ENCODE measurements at regions not wholly inside any gene's neighbourhood (a gene's known extent, or its start where the extent isn't known, plus 50 kb on each side); places are given as distances from the start of the nearest gene placed in this dataset.

DNA sequence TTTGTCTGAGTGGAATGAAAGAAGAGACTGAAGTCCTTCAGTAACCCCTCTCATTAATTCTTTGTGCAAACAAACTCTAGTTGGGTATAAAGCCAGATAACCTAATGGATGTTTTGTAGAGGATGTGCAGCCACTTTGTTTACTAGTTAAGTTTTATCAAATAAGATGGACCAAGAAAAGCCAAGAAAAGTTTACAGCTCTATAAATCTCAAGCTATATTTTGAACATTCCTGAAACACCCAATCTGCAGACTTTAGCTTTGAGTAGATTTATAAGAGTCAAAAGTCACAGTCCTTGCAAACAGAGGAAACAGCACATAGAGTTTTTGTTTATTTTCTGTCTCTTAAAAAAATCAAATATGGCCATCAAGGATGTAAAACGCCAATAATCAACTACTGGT, 452.9 kb downstream of the SPRY1 start:
- TF ChIP-seq, protein P1, sequence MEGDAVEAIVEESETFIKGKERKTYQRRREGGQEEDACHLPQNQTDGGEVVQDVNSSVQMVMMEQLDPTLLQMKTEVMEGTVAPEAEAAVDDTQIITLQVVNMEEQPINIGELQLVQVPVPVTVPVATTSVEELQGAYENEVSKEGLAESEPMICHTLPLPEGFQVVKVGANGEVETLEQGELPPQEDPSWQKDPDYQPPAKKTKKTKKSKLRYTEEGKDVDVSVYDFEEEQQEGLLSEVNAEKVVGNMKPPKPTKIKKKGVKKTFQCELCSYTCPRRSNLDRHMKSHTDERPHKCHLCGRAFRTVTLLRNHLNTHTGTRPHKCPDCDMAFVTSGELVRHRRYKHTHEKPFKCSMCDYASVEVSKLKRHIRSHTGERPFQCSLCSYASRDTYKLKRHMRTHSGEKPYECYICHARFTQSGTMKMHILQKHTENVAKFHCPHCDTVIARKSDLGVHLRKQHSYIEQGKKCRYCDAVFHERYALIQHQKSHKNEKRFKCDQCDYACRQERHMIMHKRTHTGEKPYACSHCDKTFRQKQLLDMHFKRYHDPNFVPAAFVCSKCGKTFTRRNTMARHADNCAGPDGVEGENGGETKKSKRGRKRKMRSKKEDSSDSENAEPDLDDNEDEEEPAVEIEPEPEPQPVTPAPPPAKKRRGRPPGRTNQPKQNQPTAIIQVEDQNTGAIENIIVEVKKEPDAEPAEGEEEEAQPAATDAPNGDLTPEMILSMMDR (IDR thresholded peaks at IDR 0.05; ENCODE audit: control extremely low read depth, extremely low read depth, low read depth, missing control alignments), result no peak
- no peak for DNase-seq (ENCODE audit: extremely low spot score)
- POLR2A ChIA-PET, result no interaction called here
- CTCF ChIA-PET, result no interaction called here

DNA sequence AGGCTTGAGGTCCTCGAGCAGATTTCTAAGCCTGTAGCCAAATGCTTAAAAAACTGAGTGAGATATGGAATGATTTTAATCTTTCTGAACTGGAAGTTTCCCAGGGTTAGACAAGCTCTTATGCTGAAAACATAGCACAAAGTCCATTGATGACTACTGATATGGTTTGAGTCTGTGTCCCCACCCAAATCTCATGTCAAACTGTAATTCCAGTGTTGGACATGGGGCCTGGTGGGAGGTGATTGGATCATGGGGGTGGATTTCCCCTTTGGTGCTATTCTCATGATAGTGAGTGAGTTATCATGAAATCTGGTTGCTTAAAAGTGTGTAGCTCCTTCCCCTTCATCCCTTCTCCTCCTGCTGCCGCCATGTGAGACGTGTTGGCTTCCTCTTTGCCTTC, 454.9 kb downstream of the SPRY1 start:
- ChIA-PET CTCF (no interaction called here), POLR2A (no interaction called here)
- DNase-seq (ENCODE audit: extremely low spot score), result no peak
- TF ChIP-seq, protein P1 (IDR thresholded peaks at IDR 0.05; ENCODE audit: control extremely low read depth, extremely low read depth, low read depth, missing control alignments), result no peak

- TF ChIP-seq, protein P1 (IDR thresholded peaks at IDR 0.05; ENCODE audit: control extremely low read depth, extremely low read depth, low read depth, missing control alignments), result no peak
- ChIA-PET POLR2A (no interaction called here), CTCF (interaction anchor here (1.0 to 1.4 kb wide), 2 partner anchors 9 to 19 kb away, joined by 3 read pairs; no protein-coding TSS in a partner anchor)
- no peak for DNase-seq (ENCODE audit: extremely low spot score)
These were observed 457.1 kb downstream of the SPRY1 start for GRCh38 chr4:123853651-123854050.

DNA sequence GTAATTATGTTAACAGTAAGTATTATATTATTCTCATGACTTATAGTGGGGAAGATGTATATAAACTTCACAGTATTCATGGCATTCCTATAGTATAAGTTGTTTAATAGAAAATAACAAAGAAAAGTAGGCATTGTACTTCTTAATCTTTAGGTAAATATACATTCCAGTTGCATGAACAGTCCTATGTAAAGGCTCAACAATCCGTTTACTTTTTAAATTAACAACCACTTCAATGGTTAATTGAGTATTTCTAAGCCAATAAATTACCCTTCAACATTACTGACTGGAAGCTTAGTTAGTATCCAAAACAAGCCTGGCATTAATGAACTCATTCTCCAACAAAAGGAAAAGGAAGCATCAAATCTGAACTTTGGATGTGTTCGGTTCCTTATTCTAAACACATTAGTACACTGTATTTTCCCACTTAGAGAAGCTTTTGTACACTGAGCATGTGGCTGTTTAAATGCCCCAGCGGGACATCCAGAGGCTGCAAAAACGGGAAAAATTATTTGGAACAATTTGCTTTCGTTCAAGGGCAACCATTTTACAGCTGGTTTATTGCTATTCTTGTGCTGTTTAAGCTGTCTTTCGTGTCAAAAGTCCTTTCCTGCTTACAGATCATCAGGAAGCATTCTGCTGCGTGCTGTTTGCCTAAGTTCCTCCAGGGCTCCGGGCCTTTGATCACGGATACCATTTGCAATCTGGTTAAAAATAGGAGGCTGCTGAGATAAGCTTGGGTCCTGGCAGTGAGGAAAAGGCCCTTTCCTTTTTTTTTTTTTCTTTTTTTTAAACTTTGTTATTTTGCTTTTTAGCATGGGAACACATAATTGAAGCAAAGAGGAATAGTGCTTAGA, 460.3 kb downstream of the SPRY1 start:
- TF ChIP-seq, protein P1 (IDR thresholded peaks at IDR 0.05; ENCODE audit: control extremely low read depth, extremely low read depth, low read depth, missing control alignments), result no peak
- DNase-seq (ENCODE audit: extremely low spot score), result no peak
- ChIA-PET CTCF (no interaction called here), POLR2A (no interaction called here)

- CTCF ChIA-PET, result interaction anchor here (0.9 kb wide), 1 partner anchor 86 kb away, joined by 3 read pairs; no protein-coding TSS in a partner anchor
- TF ChIP-seq, protein P1 (IDR thresholded peaks at IDR 0.05; ENCODE audit: control extremely low read depth, extremely low read depth, low read depth, missing control alignments), result no peak
- POLR2A ChIA-PET, result no interaction called here
- no peak for DNase-seq (ENCODE audit: extremely low spot score)
These were observed 461.9 kb downstream of the SPRY1 start for GRCh38 chr4:123858465-123858864.

- ChIA-PET CTCF (interaction anchor here (0.8 kb wide), 1 partner anchor 25 kb away, joined by 3 read pairs; no protein-coding TSS in a partner anchor), POLR2A (no interaction called here)
- TF ChIP-seq, protein P1 (IDR thresholded peaks at IDR 0.05; ENCODE audit: control extremely low read depth, extremely low read depth, low read depth, missing control alignments), result no peak
- no peak for DNase-seq (ENCODE audit: extremely low spot score)
These were observed 466.2 kb downstream of the SPRY1 start for GRCh38 chr4:123862812-123863211.
